ENCODE measurements at regions not wholly inside any gene's neighbourhood (a gene's known extent, or its start where the extent isn't known, plus 50 kb on each side); places are given as distances from the start of the nearest gene placed in this dataset.

- no peak overlapping the region for H3K27ac ChIP-seq
- 80 to 100% methylated on average over 1 to 3 of the region's 3 CpGs for WGBS, 2 donors
- H3K4me1 ChIP-seq: no peaks in the 10 kb centered on the region
- no peak overlapping the region for H3K4me3 ChIP-seq
- intact Hi-C loops (cut with DNase I; ENCODE audit: low total_unique reads): no loop called here
- H3K9me3 ChIP-seq: no peaks in the 10 kb centered on the region
- H3K27me3 ChIP-seq: no peaks in the 10 kb centered on the region
- DNase-seq: no peak
- TF ChIP-seq POLR2A (IDR thresholded peaks at IDR 0.05) (no peak), CTCF (IDR thresholded peaks at IDR 0.05) (no peak)
- no peaks in the 10 kb centered on the region for H3K36me3 ChIP-seq (ENCODE audit: low read depth, missing control alignments)
These were observed 77.7 kb upstream of the ATP6AP2 start for GRCh38 chrX:40503094-40503493.

GRCh38 chrX:40502688-40503087, 78.1 kb upstream of the ATP6AP2 start:
- TF ChIP-seq CTCF (IDR thresholded peaks at IDR 0.05) (no peak), POLR2A (IDR thresholded peaks at IDR 0.05) (no peak)
- no peak for DNase-seq
- Histone ChIP-seq H3K27me3 (no peaks in the 10 kb centered on the region), H3K9me3 (no peaks in the 10 kb centered on the region), H3K4me3 (no peak overlapping the region), H3K4me1 (no peaks in the 10 kb centered on the region), H3K27ac (no peak overlapping the region), H3K36me3 (ENCODE audit: low read depth, missing control alignments) (no peaks in the 10 kb centered on the region)
- intact Hi-C loops (cut with DNase I; ENCODE audit: low total_unique reads): no loop called here

- Histone ChIP-seq H3K27me3 (no peaks in the 10 kb centered on the region), H3K9me3 (no peaks in the 10 kb centered on the region), H3K36me3 (ENCODE audit: low read depth, missing control alignments) (no peaks in the 10 kb centered on the region), H3K4me3 (no peak overlapping the region), H3K4me1 (no peaks in the 10 kb centered on the region), H3K27ac (no peak overlapping the region)
- 71 to 76% methylated on average over 6 to 10 of the region's 11 CpGs for WGBS, 2 donors
- TF ChIP-seq POLR2A (IDR thresholded peaks at IDR 0.05) (no peak), CTCF (IDR thresholded peaks at IDR 0.05) (no peak)
- DNase-seq: no peak
- intact Hi-C loops (cut with DNase I; ENCODE audit: low total_unique reads): no loop called here
These were observed 79.5 kb upstream of the ATP6AP2 start for GRCh38 chrX:40501164-40501855.

- Histone ChIP-seq H3K27ac (no peak overlapping the region), H3K9me3 (no peaks in the 10 kb centered on the region), H3K4me1 (no peaks in the 10 kb centered on the region), H3K4me3 (no peak overlapping the region), H3K27me3 (no peaks in the 10 kb centered on the region), H3K36me3 (ENCODE audit: low read depth, missing control alignments) (no peaks in the 10 kb centered on the region)
- 48% methylated on average over 4 of the region's 4 CpGs; no CpG with 5 or more reads in 1 of the 2 donors for WGBS, 2 donors
- TF ChIP-seq POLR2A (IDR thresholded peaks at IDR 0.05) (no peak), CTCF (IDR thresholded peaks at IDR 0.05) (no peak)
- no peak for DNase-seq
- intact Hi-C loops (cut with DNase I; ENCODE audit: low total_unique reads): no loop called here
These were observed 84.0 kb upstream of the ATP6AP2 start for GRCh38 chrX:40496728-40497127.

- TF ChIP-seq POLR2A (IDR thresholded peaks at IDR 0.05) (no peak), CTCF (IDR thresholded peaks at IDR 0.05) (no peak)
- no peak overlapping the region for H3K27ac ChIP-seq
- no peaks in the 10 kb centered on the region for H3K9me3 ChIP-seq
- no peaks in the 10 kb centered on the region for H3K4me1 ChIP-seq
- no peaks in the 10 kb centered on the region for H3K36me3 ChIP-seq (ENCODE audit: low read depth, missing control alignments)
- intact Hi-C loops (cut with DNase I; ENCODE audit: low total_unique reads): no loop called here
- no peak for DNase-seq
- H3K4me3 ChIP-seq: no peak overlapping the region
- H3K27me3 ChIP-seq: no peaks in the 10 kb centered on the region
- 0% methylated on average over 1 of the region's 1 CpG; no CpG with 5 or more reads in 1 of the 2 donors for WGBS, 2 donors
These were observed 85.1 kb upstream of the ATP6AP2 start for GRCh38 chrX:40495659-40496058.

All from testis (tissue), 2 donors.